Suprapubic skin (tissue), 4 donors: ENCODE measurements at regions not wholly inside any gene's neighbourhood (a gene's known extent, or its start where the extent isn't known, plus 50 kb on each side); places are given as distances from the start of the nearest gene placed in this dataset.

Experiments used
- DNase-seq, 2 donors: peaks; one replicate each; pipeline ENCODE4 v3.0.0-alpha.2; 2019; ENCODE audit warnings: low spot score in 2 of 2
- H3K27ac ChIP-seq: fragments of 200-600 bp; sonication (generic); one replicate; pipeline ENCODE4 v1.5.1; 2019
- H3K27me3 ChIP-seq: fragments of 200-600 bp; sonication (generic); one replicate; pipeline ENCODE4 v1.5.1; 2019
- H3K36me3 ChIP-seq: fragments of 200-600 bp; sonication (generic); one replicate; pipeline ENCODE4 v1.5.1; 2019
- H3K4me1 ChIP-seq: fragments of 200-600 bp; sonication (generic); one replicate; pipeline ENCODE4 v1.5.1; 2019
- H3K4me3 ChIP-seq: fragments of 200-600 bp; sonication (generic); one replicate; pipeline ENCODE4 v1.5.1; 2019; ENCODE audit warnings: mild to moderate bottlenecking
- H3K9me3 ChIP-seq: fragments of 200-600 bp; sonication (generic); one replicate; pipeline ENCODE4 v1.5.1; 2019
- EP300 ChIP-seq: sonication (generic); formaldehyde crosslinking; IDR thresholded peaks from one replicate; pipeline ENCODE4 v1.6.1; 2017; ENCODE audit warnings: antibody characterized with exemption
- POLR2A ChIP-seq, 2 donors: fragments of 450-650 bp; IDR thresholded peaks; one replicate each; pipeline ENCODE4 v1.6.1; 2017; ENCODE audit warnings: antibody characterized with exemption in 2 of 2, mild to moderate bottlenecking in 2 of 2, moderate library complexity in 2 of 2
- POLR2AphosphoS5 ChIP-seq, 3 donors: sonication (generic); formaldehyde crosslinking; IDR thresholded peaks; one replicate each; pipeline ENCODE4 v1.6.1; 2017; ENCODE audit warnings: antibody characterized with exemption in 3 of 3
- WGBS: methylation state at CpG from one replicate; pipeline ENCODE4 v1.1.5; 2018; 5-methylcytosine and 5-hydroxymethylcytosine counted together
- TF ChIP-seq, protein P1 (sequence below), 2 donors: fragments of 200-600 bp in 1 of 2; fragments of 450-650 bp in 1 of 2; sonication (generic) in 1 of 2; IDR thresholded peaks; one replicate each; pipeline ENCODE4 v1.5.1; 2016 to 2019; ENCODE audit warnings: antibody characterized with exemption in 2 of 2, mild to moderate bottlenecking in 1 of 2, moderate library complexity in 1 of 2

DNA sequence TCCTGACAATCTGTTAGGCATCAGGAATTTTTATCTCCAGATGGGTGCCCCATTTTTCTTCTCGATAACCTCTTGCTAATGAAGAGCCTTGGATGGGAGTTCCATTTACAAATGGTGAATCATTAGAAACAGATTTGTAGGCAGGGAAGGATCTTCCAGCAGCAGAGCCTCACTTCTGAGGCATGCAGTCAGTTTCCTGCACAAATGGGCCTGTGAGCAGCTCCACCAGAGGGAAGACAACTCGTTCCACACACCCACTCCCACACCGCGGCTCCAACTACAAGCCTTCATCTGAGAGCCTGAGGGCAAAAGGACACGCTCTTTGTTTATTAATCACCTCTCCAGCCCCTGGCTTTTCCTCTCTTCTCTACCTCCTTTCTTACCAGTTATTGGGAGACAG, 108.5 kb downstream of the CTAGE1 start:
- no peak overlapping the region for H3K27ac ChIP-seq
- no peaks in the 10 kb centered on the region for H3K4me1 ChIP-seq
- no peak for DNase-seq
- H3K4me3 ChIP-seq, result no peak overlapping the region
- WGBS, result 29% methylated on average over 5 of the region's 5 CpGs
- H3K27me3 ChIP-seq, result peaks cover 5% of the 10 kb centered on the region
- TF ChIP-seq POLR2AphosphoS5 (IDR thresholded peaks at IDR 0.05), result no peak
- TF ChIP-seq EP300, result no peak
- TF ChIP-seq, protein P1, sequence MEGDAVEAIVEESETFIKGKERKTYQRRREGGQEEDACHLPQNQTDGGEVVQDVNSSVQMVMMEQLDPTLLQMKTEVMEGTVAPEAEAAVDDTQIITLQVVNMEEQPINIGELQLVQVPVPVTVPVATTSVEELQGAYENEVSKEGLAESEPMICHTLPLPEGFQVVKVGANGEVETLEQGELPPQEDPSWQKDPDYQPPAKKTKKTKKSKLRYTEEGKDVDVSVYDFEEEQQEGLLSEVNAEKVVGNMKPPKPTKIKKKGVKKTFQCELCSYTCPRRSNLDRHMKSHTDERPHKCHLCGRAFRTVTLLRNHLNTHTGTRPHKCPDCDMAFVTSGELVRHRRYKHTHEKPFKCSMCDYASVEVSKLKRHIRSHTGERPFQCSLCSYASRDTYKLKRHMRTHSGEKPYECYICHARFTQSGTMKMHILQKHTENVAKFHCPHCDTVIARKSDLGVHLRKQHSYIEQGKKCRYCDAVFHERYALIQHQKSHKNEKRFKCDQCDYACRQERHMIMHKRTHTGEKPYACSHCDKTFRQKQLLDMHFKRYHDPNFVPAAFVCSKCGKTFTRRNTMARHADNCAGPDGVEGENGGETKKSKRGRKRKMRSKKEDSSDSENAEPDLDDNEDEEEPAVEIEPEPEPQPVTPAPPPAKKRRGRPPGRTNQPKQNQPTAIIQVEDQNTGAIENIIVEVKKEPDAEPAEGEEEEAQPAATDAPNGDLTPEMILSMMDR (IDR thresholded peaks at IDR 0.05), result no peak
- TF ChIP-seq POLR2A (IDR thresholded peaks at IDR 0.05), result no peak
- H3K36me3 ChIP-seq, result no peaks in the 10 kb centered on the region
- no peaks in the 10 kb centered on the region for H3K9me3 ChIP-seq

DNA sequence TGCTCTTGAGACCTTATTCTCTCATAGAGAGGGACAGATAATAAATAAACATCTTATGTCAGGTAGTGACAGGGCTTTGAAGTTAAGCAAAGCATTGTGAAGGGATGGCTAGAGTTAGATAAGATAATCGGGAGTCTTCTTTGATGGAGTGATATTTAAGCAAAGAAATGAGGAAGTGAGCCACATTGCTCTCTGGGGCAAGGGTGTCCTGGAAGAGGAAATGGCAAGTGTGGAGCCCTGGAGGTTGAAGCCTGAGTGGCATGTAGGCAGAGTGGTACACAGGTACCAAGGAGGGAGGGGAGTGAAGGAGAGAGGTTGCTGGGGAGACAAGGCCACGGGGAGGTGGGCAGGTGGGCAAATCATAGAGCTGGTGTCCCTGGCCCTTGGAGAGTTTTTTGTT, 110.2 kb downstream of the CTAGE1 start:
- Histone ChIP-seq H3K4me1 (no peaks in the 10 kb centered on the region), H3K9me3 (no peaks in the 10 kb centered on the region), H3K4me3 (no peak overlapping the region), H3K27ac (no peak overlapping the region), H3K36me3 (no peaks in the 10 kb centered on the region), H3K27me3 (peaks cover 5% of the 10 kb centered on the region)
- DNase-seq, result no peak
- no peak for TF ChIP-seq POLR2A (IDR thresholded peaks at IDR 0.05)
- TF ChIP-seq EP300, result no peak
- TF ChIP-seq POLR2AphosphoS5 (IDR thresholded peaks at IDR 0.05), result no peak
- TF ChIP-seq, protein P1 (IDR thresholded peaks at IDR 0.05), result no peak
- 69% methylated on average over 2 of the region's 2 CpGs for WGBS

DNA sequence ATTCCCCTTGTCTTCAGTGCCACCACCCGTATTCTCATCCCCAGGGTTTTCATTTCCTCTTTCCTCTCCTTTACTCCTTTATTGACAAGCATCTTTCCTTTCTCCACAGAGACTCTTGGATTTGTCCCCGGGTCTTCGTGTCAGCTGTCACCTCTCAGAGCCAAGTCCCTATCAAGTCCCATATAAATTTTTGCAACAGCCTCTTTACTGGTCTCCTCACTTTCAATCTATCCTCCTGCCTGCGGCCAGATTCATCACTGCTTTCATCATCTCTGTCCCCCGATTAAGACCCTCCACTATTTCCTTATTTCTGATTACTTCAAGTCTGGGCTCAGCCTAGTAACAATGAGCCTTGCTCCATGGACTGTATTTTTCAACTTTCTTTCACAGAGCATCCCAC, 113.8 kb downstream of the CTAGE1 start:
- Histone ChIP-seq H3K27me3 (no peaks in the 10 kb centered on the region), H3K27ac (no peak overlapping the region), H3K36me3 (no peaks in the 10 kb centered on the region), H3K4me1 (peaks cover 4% of the 10 kb centered on the region), H3K9me3 (no peaks in the 10 kb centered on the region), H3K4me3 (no peak overlapping the region)
- 86% methylated on average over 5 of the region's 5 CpGs for WGBS
- DNase-seq, result no peak
- TF ChIP-seq POLR2A (IDR thresholded peaks at IDR 0.05) (no peak), EP300 (no peak), POLR2AphosphoS5 (IDR thresholded peaks at IDR 0.05) (no peak)
- TF ChIP-seq, protein P1 (IDR thresholded peaks at IDR 0.05), result no peak

DNA sequence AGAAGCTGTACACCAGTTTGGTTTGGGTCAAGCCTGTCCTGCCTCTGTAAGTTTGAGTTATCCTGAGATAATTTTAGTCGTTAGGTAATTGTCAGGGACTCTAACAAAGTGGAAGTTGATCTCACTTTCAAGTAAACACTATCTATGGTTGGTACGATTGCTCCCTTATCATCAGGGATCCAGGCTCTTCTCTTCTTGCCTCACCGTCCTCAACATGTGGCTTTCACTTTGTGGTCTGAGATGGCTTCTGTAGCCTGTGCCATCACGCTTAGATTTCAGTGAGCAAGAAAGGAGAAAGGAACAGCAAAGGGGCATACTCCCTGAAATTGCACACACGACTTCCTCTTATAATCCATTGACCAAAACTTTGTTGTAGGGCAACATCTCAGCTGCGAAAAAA, 115.6 kb downstream of the CTAGE1 start:
- no peaks in the 10 kb centered on the region for H3K27me3 ChIP-seq
- 78% methylated on average over 6 of the region's 6 CpGs for WGBS
- H3K9me3 ChIP-seq, result no peaks in the 10 kb centered on the region
- no peak overlapping the region for H3K4me3 ChIP-seq
- TF ChIP-seq, protein P1 (IDR thresholded peaks at IDR 0.05), result no peak
- no peak for TF ChIP-seq POLR2A (IDR thresholded peaks at IDR 0.05)
- TF ChIP-seq EP300, result no peak
- TF ChIP-seq POLR2AphosphoS5 (IDR thresholded peaks at IDR 0.05), result no peak
- H3K4me1 ChIP-seq, result peaks cover 4% of the 10 kb centered on the region
- no peak for DNase-seq
- no peak overlapping the region for H3K27ac ChIP-seq
- H3K36me3 ChIP-seq, result no peaks in the 10 kb centered on the region

DNA sequence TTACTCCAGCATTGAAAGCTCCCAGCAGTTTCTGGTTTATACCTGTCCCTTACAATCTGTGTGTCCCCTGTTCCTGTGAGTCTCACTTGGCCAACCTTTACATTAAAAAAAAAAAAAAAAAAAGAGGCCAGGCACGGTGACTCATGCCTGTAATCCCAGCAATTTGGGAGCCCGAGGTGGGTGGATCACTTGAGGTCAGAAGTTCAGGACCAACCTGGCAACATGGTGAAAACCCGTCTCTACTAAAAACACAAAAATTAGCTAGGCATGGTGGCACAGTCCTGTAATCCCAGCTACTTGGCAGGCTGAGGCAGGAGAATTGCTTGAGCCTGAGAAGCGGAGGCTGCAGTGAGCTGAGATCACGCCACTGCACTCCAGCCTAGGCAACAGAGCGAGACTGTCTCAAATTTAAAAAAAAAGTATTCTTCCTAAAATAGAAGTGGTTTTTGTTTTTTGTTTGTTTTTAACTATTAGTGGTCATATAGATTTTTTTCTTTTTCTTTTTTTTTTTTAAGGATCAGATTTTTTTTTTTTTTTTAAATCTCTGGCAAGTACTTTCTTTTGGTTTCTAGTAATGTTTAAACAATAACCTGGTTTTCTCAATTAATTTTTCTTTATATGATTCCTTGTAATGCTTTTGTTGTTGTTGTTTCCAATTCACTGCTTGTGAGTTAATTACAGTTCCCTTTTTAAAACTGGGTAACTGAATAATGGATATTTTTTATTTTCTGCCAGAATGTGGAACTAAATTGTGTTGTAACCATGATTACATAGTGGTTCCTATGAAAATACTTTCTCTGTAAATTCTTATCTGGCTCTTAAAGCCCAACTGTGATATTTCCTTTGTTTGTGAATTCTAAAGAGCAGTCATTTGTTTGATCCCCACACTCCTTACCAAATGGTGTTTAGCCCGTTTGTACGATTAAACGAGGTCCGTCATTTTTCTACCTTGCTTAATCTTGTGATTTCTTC, 116.8 kb downstream of the CTAGE1 start:
- no peaks in the 10 kb centered on the region for H3K9me3 ChIP-seq
- H3K27me3 ChIP-seq, result no peaks in the 10 kb centered on the region
- H3K36me3 ChIP-seq, result no peaks in the 10 kb centered on the region
- DNase-seq, result no peak
- TF ChIP-seq, protein P1 (IDR thresholded peaks at IDR 0.05), result no peak
- TF ChIP-seq POLR2A (IDR thresholded peaks at IDR 0.05) (no peak), EP300 (no peak), POLR2AphosphoS5 (IDR thresholded peaks at IDR 0.05) (no peak)
- H3K4me3 ChIP-seq, result no peak overlapping the region
- H3K27ac ChIP-seq, result no peak overlapping the region
- WGBS, result 50% methylated on average over 10 of the region's 10 CpGs
- H3K4me1 ChIP-seq, result peaks cover 4% of the 10 kb centered on the region
